Erythroblast (primary cell): ENCODE measurements at regions not wholly inside any gene's neighbourhood (a gene's known extent, or its start where the extent isn't known, plus 50 kb on each side); places are given as distances from the start of the nearest gene placed in this dataset.
"Not testable (repeated sequence)": the region's sequence is repeated elsewhere in the genome, so short reads cannot be mapped to it uniquely, and the experiment has no call there.

Experiments
- DNase-seq, 2 experiments: peaks; one replicate each; lab custom pipeline; 2025; lab: John Stamatoyannopoulos, UW
- GATA1 ChIP-seq: IDR thresholded peaks from 2 replicates; pipeline ENCODE4 v1.6.1; 2011; ENCODE audit warnings: low read depth, mild to moderate bottlenecking, control low read depth, low read length, moderate library complexity
- POLR2A ChIP-seq: IDR thresholded peaks from 2 replicates; pipeline ENCODE4 v1.6.1; 2011; ENCODE audit warnings: mild to moderate bottlenecking, low read length

DNA sequence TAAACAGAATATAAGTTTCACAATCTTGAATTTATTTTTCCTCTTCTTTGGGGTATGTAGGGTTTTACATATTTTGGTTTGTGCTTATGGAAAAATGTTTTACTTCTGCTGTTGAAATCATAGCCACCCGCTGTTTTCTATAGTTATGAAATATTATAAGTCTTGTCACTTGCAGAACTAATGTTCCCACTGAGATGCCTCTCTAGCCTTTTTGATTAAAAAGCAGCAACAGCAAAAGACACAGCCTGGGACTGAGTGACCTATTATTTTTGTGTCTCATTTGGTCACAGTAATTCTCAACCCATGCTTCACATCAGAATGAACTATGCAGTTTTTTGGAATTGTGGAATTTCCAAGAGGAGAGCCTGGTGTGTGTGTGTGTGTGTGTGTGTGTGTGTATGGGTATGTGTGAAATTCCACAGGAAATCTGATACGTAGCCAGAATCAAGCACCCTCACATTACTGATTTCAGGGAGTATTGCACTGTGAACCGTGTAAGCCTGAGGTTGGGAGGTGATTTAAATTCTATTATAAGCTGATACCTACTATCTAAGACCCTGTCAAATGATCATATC, 55.7 kb upstream of the FRMD6 start:
- no peak for DNase-seq
- TF ChIP-seq GATA1, result no peak
- TF ChIP-seq POLR2A, result no peak

DNA sequence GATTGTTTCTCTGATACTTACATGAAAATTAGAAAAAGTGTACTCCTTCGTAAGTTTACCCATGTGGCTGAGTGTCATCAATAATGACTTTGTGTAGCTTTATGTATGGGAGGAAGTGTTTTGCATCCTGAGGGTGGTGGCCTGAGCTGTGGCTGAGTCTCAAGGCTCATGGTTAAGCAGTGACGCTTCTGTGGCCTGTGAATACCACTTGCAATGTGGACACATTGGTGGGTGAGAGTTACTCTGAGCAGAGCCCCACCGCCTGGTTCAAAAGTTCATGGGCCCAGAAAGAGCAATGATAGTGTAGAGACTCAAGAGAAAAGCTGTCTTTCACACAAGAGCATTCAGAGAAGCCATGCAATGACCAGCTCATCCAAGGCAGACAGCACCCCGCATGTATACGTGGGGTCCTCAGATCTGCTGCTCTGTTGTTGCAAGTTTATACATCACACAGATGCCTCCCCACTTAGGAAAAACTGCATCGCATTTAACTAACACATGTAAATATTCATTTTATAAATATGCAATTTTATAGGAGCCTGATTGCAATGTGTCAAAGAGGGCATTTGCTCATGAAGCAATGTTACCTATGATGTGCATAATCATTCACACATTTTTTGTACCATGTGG, 55.1 kb upstream of the FRMD6 start:
- TF ChIP-seq GATA1, result no peak
- no peak for TF ChIP-seq POLR2A
- no peak for DNase-seq

DNA sequence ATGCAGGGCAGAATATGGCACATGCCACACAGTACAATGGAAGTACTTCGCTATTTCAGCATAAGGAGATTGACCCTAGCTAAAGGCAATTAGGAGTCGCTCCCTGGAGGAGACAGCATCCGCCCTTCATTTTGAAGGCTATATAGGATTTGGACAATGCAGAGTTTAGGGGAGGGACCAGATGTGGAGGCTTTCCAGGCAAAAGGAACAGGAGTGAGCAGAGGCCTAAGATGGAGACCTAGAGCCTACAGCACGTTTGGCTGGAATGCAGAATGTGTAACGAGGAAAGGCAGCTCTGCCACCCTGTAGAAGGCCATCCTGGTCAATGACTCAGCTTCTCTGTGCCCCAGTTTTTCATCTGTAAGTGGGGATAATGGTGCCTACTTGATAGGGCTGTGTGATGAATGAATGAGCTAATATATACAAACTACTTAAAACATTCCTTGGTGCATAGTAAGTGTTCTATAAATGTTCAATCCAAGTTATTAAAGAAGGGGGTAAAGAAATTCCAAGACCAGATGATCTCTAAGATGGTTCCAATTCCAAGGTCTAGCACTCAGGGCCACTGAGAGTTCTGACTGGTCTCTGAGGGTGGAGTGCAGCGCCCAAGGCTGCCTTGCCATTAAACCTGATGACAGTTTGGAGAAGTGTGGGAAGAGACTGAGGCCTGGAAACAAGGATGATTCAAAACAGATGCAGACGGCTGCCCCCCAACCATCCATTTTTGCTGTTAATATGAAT, 54.3 kb upstream of the FRMD6 start:
- TF ChIP-seq GATA1, result no peak
- no peak for TF ChIP-seq POLR2A
- no peak for DNase-seq

DNA sequence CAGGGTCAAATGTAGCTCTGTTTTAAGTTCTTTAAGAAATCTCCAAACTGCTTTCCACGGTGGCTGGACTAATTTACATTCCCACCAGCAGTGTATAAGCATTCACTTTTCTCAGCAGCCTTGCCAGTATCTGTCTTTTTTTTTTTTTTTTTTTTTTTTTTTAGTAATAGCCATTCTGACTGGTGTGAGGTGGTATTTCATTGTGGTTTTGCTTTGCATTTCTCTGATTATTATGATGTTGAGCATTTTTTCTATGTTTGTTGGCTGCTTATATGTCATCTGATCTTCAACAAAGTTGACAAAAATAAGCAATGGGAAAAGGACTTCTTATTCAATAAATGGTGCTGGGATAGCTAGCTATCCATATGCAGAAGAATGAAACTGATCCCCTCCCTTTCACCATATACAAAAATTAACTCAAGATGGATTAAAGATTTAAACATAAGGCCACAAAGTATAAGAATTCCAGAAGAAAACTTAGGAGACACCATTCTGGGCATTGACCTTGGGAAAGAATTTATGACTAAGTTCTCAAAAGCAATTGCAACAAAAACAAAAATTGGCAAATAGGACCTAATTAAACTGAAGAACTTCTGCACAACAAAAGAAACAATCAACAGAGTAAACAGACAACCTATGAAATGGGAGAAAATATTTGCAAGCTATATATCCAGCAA, 52.6 kb upstream of the FRMD6 start:
- not testable (repeated sequence) for DNase-seq

DNA sequence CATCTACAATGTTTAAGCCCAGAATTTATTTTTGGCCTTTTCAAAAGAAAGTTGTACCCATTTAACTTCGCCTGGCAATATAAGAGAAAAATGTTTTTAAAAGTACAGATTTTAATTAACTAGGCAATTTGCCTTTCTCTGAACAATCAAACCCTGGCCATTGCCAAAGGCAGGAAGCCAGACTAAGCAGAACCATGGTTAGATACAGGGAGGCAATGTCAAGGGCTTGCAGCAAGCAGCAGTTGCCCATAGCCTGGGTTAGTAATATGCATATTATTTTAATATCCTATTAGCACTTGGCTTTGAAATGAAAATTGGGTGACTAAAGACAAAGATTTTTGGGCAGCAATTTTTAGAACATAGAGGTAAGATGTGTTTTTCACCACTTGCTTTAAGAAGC, 51.1 kb upstream of the FRMD6 start:
- no peak for DNase-seq
- TF ChIP-seq POLR2A, result no peak
